SK-N-SH (cell line): ENCODE measurements at regions not wholly inside any gene's neighbourhood (a gene's known extent, or its start where the extent isn't known, plus 50 kb on each side); places are given as distances from the start of the nearest gene placed in this dataset.

ENCODE experiments used
- CTCF ChIA-PET: fragments of 300-600, 350-600 bp; formaldehyde crosslinking; extraction: SDS; loops from one replicate; lab custom pipeline; 2021; lab: Yijun Ruan, JAX
- POLR2A ChIA-PET: fragments of 350-600 bp; sonication (Branson Sonifier 250); formaldehyde crosslinking; extraction: SDS; loops from one replicate; lab custom pipeline; 2020; ENCODE audit warnings: antibody characterized with exemption, inconsistent platforms; lab: Yijun Ruan, JAX
- DNase-seq: peaks from one replicate; pipeline ENCODE4 v3.0.0; 2012
- H2AFZ ChIP-seq: fragments of 200-600 bp; sonication (generic); 2 replicates; pipeline ENCODE4 v1.8.1; 2016; ENCODE audit warnings: antibody characterized with exemption, mild to moderate bottlenecking, low read depth
- H3F3A ChIP-seq: fragments of 200-600 bp; sonication (generic); replicated peaks from 2 replicates; pipeline ENCODE3; 2016; ENCODE audit warnings: antibody characterized with exemption, mild to moderate bottlenecking; ENCODE audit not compliant: insufficient read depth
- H3K27ac ChIP-seq, 2 experiments: fragments of 200-500 bp in 1 of 2; fragments of 200-600 bp in 1 of 2; sonication (Bioruptor generic) in 1 of 2; sonication (generic), shearing (Covaris generic) in 1 of 2; 2 replicates each; pipeline versions ENCODE4 v1.5.1 to v1.6.1; 2014 to 2016; ENCODE audit warnings: low read depth in 2 of 2, inconsistent platforms in 1 of 2, low read length in 1 of 2, mild to moderate bottlenecking in 1 of 2, mixed read lengths in 1 of 2
- H3K27me3 ChIP-seq: fragments of 200-600 bp; sonication (generic), shearing (Covaris generic); 2 replicates; pipeline ENCODE4 v1.6.1; 2016; ENCODE audit warnings: mixed run types; ENCODE audit not compliant: insufficient read depth
- H3K36me3 ChIP-seq, 2 experiments: fragments of 200-500 bp in 1 of 2; fragments of 200-600 bp in 1 of 2; sonication (Bioruptor generic) in 1 of 2; sonication (generic) in 1 of 2; replicated peaks in 1 of 2; 2 replicates each; pipeline versions ENCODE3 to v1.5.1; 2014 to 2016; ENCODE audit warnings: low read length in 1 of 2, mild to moderate bottlenecking in 1 of 2; ENCODE audit not compliant: insufficient read depth in 2 of 2, control insufficient read depth in 1 of 2
- H3K4me1 ChIP-seq, 2 experiments: fragments of 200-500 bp in 1 of 2; fragments of 200-600 bp in 1 of 2; sonication (Bioruptor generic) in 1 of 2; sonication (generic), shearing (Covaris generic) in 1 of 2; 2 replicates each; pipeline versions ENCODE4 v1.5.1 to v1.6.1; 2014 to 2016; ENCODE audit warnings: low read depth in 1 of 2, low read length in 1 of 2, mixed run types in 1 of 2; ENCODE audit not compliant: insufficient read depth in 2 of 2, control insufficient read depth in 1 of 2
- H3K4me2 ChIP-seq: fragments of 200-600 bp; sonication (generic), shearing (Covaris generic); 2 replicates; pipeline ENCODE4 v1.6.1; 2017; ENCODE audit warnings: mixed run types
- H3K4me3 ChIP-seq, 2 experiments: fragments of 200-500 bp in 1 of 2; fragments of 200-600 bp in 1 of 2; sonication (Bioruptor generic) in 1 of 2; sonication (generic), shearing (Covaris generic) in 1 of 2; 2 replicates each; pipeline versions ENCODE4 v1.5.1 to v1.8.1; 2014 to 2016; ENCODE audit warnings: low read depth in 2 of 2, inconsistent platforms in 1 of 2, low read length in 1 of 2, mild to moderate bottlenecking in 1 of 2, mixed read lengths in 1 of 2, moderate library complexity in 1 of 2
- H3K79me2 ChIP-seq: fragments of 200-600 bp; sonication (generic); 2 replicates; pipeline ENCODE4 v1.8.1; 2017; ENCODE audit warnings: mild to moderate bottlenecking; ENCODE audit not compliant: insufficient read depth
- H3K9ac ChIP-seq: fragments of 200-600 bp; sonication (generic); 2 replicates; pipeline ENCODE4 v1.6.1; 2017; ENCODE audit warnings: mixed run types
- H3K9me2 ChIP-seq: fragments of 200-600 bp; sonication (generic); 2 replicates; pipeline ENCODE4 v1.6.1; 2017; ENCODE audit warnings: mixed run types
- H3K9me3 ChIP-seq: fragments of 200-600 bp; sonication (generic); 2 replicates; pipeline ENCODE4 v1.6.1; 2017; ENCODE audit warnings: mixed run types, mild to moderate bottlenecking, moderate library complexity
- H4K20me1 ChIP-seq: fragments of 200-600 bp; sonication (generic); 2 replicates; pipeline ENCODE4 v1.6.1; 2017; ENCODE audit warnings: mild to moderate bottlenecking, mixed run types; ENCODE audit not compliant: insufficient read depth
- ELF1 ChIP-seq: IDR thresholded peaks from 2 replicates; pipeline ENCODE4 v1.4.0; 2012
- EZH2phosphoT487 ChIP-seq: fragments of 200-600 bp; sonication (generic); IDR thresholded peaks from 2 replicates; pipeline ENCODE4 v1.6.1; 2017; ENCODE audit warnings: low read depth, mixed run types, mild to moderate bottlenecking, antibody characterized with exemption, moderate library complexity, borderline replicate concordance
- FOSL2 ChIP-seq: IDR thresholded peaks from 2 replicates; pipeline ENCODE4 v1.4.0; 2012; ENCODE audit warnings: low read depth, mild to moderate bottlenecking, moderate library complexity, borderline replicate concordance
- FOXM1 ChIP-seq: IDR thresholded peaks from 2 replicates; pipeline ENCODE4 v1.4.0; 2012; ENCODE audit warnings: low read depth, mild to moderate bottlenecking
- GATA2 ChIP-seq: sonication (generic); formaldehyde crosslinking; IDR thresholded peaks from 2 replicates; pipeline ENCODE4 v1.5.0; 2020; ENCODE audit warnings: mild to moderate bottlenecking, missing genetic modification reagents
- JUND ChIP-seq: IDR thresholded peaks from 2 replicates; pipeline ENCODE4 v1.4.0; 2012
- MEF2A ChIP-seq: IDR thresholded peaks from 2 replicates; pipeline ENCODE4 v1.4.0; 2012; ENCODE audit warnings: low read depth, borderline replicate concordance
- MXI1 ChIP-seq: IDR thresholded peaks from 2 replicates; pipeline ENCODE4 v1.6.1; 2012; ENCODE audit warnings: mild to moderate bottlenecking, low read depth, low read length, improper control_type of control experiment
- NFIC ChIP-seq: IDR thresholded peaks from 2 replicates; pipeline ENCODE4 v1.4.0; 2012; ENCODE audit warnings: borderline replicate concordance
- NRF1 ChIP-seq: IDR thresholded peaks from 2 replicates; pipeline ENCODE4 v1.6.1; 2012; ENCODE audit warnings: low read depth, mild to moderate bottlenecking, low read length
- RAD21 ChIP-seq: IDR thresholded peaks from 2 replicates; pipeline ENCODE4 v1.6.1; 2012; ENCODE audit warnings: mild to moderate bottlenecking, low read length
- RFX5 ChIP-seq: IDR thresholded peaks from 2 replicates; pipeline ENCODE4 v1.6.1; 2012; ENCODE audit warnings: mild to moderate bottlenecking, improper control_type of control experiment, low read length
- RXRA ChIP-seq: IDR thresholded peaks from 2 replicates; pipeline ENCODE4 v1.4.0; 2012; ENCODE audit warnings: low read depth, mild to moderate bottlenecking, borderline replicate concordance
- TEAD4 ChIP-seq: IDR thresholded peaks from 2 replicates; pipeline ENCODE4 v1.4.0; 2012; ENCODE audit warnings: mild to moderate bottlenecking, borderline replicate concordance; ENCODE audit not compliant: insufficient read depth
- YY1 ChIP-seq: IDR thresholded peaks from 2 replicates; pipeline ENCODE4 v1.4.0; 2012; ENCODE audit warnings: low read depth, mild to moderate bottlenecking
- WGBS: methylation state at CpG from one replicate; pipeline ENCODE4 v1.1.6; 2017; ENCODE audit warnings: low lambda C conversion rate; 5-methylcytosine and 5-hydroxymethylcytosine counted together
- TF ChIP-seq, protein P1 (sequence below): IDR thresholded peaks from 2 replicates; pipeline ENCODE4 v1.6.1; 2012; ENCODE audit warnings: mild to moderate bottlenecking, low read depth, low read length, moderate library complexity
- TF ChIP-seq, protein P2 (sequence below): fragments of 200-600 bp; sonication (generic); IDR thresholded peaks from 2 replicates; pipeline ENCODE4 v1.6.1; 2017; ENCODE audit warnings: antibody characterized with exemption, mild to moderate bottlenecking, moderate library complexity

DNA sequence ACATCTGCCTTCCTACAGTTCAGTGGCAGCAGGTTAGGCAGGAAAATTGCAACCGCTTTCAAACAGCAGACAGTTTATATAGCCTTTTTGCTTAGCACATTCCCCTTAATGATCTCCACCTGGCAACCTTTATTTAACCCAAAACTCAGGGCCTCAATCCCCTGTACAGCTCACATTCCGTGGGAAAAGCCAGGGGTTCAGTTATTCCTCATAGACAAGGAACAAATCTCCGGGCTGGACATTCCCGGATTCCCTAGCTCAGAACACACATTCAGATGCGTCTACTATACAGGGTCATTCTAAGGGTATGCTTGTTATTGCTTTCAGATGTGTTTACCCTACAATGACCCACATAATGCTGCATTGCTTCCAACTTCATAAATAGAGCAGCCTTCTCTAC lies 73.8 kb upstream of the DCN start:
- POLR2A ChIA-PET = interaction anchor here (1.4 kb wide), 1 partner anchor 76 kb away, joined by 3 read pairs; no protein-coding TSS in a partner anchor
- Histone ChIP-seq H4K20me1 (no peaks in the 10 kb centered on the region), H3K9me3 (no peaks in the 10 kb centered on the region), H3K4me1 (peaks cover 0 to 10% of the 10 kb centered on the region in 2 experiments; a peak in 2 of 4 replicates), H3K36me3 (no peaks in the 10 kb centered on the region), H3K9me2 (no peaks in the 10 kb centered on the region), H3K9ac (no peak overlapping the region), H3K27me3 (no peaks in the 10 kb centered on the region), H3F3A (no peaks in the 10 kb centered on the region), H3K4me3 (no peak overlapping the region), H3K27ac (peak overlapping the region in 1 of 2 experiments; percentile 36; a peak in 2 of 4 replicates), H3K4me2 (no peak overlapping the region), H3K79me2 (no peaks in the 10 kb centered on the region), H2AFZ (no peak overlapping the region)
- TF ChIP-seq NFIC (no peak), YY1 (no peak), ELF1 (no peak), TEAD4 (no peak), JUND (no peak), MXI1 (no peak), EZH2phosphoT487 (no peak), MEF2A (no peak), NRF1 (no peak), RXRA (no peak), FOXM1 (no peak), RFX5 (no peak)
- TF ChIP-seq, protein P1, sequence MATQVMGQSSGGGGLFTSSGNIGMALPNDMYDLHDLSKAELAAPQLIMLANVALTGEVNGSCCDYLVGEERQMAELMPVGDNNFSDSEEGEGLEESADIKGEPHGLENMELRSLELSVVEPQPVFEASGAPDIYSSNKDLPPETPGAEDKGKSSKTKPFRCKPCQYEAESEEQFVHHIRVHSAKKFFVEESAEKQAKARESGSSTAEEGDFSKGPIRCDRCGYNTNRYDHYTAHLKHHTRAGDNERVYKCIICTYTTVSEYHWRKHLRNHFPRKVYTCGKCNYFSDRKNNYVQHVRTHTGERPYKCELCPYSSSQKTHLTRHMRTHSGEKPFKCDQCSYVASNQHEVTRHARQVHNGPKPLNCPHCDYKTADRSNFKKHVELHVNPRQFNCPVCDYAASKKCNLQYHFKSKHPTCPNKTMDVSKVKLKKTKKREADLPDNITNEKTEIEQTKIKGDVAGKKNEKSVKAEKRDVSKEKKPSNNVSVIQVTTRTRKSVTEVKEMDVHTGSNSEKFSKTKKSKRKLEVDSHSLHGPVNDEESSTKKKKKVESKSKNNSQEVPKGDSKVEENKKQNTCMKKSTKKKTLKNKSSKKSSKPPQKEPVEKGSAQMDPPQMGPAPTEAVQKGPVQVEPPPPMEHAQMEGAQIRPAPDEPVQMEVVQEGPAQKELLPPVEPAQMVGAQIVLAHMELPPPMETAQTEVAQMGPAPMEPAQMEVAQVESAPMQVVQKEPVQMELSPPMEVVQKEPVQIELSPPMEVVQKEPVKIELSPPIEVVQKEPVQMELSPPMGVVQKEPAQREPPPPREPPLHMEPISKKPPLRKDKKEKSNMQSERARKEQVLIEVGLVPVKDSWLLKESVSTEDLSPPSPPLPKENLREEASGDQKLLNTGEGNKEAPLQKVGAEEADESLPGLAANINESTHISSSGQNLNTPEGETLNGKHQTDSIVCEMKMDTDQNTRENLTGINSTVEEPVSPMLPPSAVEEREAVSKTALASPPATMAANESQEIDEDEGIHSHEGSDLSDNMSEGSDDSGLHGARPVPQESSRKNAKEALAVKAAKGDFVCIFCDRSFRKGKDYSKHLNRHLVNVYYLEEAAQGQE = no peak
- no peak for DNase-seq
- 50% methylated on average over 5 of the region's 5 CpGs for WGBS
- CTCF ChIA-PET = no interaction called here

DNA sequence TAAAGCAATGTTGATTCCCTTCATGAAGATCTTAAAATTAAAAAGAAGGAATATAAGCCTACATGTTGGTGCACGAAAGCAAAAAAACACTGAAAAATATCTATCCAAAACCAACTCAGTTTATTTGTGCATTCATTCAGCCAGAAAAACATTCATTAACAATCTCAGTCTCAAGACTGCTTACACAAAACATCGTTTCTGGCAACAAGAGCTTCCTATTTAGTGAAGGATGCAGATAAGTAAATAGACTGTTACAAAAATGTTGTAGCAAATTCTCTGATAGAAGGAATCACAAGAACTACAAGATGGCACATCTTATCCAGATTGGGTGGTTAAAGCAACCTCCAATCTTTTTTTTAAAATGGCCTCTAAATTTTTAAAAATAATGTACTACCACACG lies 69.7 kb upstream of the DCN start:
- CTCF ChIA-PET = interaction anchor here (1.5 kb wide), 1 partner anchor 74 kb away, joined by 3 read pairs; no protein-coding TSS in a partner anchor
- POLR2A ChIA-PET = no interaction called here
- no peaks in the 10 kb centered on the region for H3K79me2 ChIP-seq

More for the DNA sequence above, 69.7 kb upstream of the DCN start:
- H3K4me2 ChIP-seq = no peak overlapping the region
- H3K9me2 ChIP-seq = no peaks in the 10 kb centered on the region
- H2AFZ ChIP-seq = no peak overlapping the region
- peaks cover 0 to 10% of the 10 kb centered on the region in 2 experiments; a peak in 2 of 4 replicates for H3K4me1 ChIP-seq
- H3K4me3 ChIP-seq = no peak overlapping the region
- no peaks in the 10 kb centered on the region for H3K9me3 ChIP-seq
- no peaks in the 10 kb centered on the region for H3F3A ChIP-seq
- no peaks in the 10 kb centered on the region for H3K36me3 ChIP-seq
- no peak overlapping the region for H3K9ac ChIP-seq
- TF ChIP-seq, protein P2, sequence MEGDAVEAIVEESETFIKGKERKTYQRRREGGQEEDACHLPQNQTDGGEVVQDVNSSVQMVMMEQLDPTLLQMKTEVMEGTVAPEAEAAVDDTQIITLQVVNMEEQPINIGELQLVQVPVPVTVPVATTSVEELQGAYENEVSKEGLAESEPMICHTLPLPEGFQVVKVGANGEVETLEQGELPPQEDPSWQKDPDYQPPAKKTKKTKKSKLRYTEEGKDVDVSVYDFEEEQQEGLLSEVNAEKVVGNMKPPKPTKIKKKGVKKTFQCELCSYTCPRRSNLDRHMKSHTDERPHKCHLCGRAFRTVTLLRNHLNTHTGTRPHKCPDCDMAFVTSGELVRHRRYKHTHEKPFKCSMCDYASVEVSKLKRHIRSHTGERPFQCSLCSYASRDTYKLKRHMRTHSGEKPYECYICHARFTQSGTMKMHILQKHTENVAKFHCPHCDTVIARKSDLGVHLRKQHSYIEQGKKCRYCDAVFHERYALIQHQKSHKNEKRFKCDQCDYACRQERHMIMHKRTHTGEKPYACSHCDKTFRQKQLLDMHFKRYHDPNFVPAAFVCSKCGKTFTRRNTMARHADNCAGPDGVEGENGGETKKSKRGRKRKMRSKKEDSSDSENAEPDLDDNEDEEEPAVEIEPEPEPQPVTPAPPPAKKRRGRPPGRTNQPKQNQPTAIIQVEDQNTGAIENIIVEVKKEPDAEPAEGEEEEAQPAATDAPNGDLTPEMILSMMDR = no peak
- TF ChIP-seq GATA2 (CRISPR knock-in tag) (no peak), RAD21 (no peak), FOSL2 (no peak), JUND (no peak)
- no peaks in the 10 kb centered on the region for H3K27me3 ChIP-seq
- DNase-seq = no peak
- 62% methylated on average over 3 of the region's 3 CpGs for WGBS
- H4K20me1 ChIP-seq = no peaks in the 10 kb centered on the region
- no peak overlapping the region for H3K27ac ChIP-seq
